Stimulated activated CD4-positive, alpha-beta T cell treated with anti-CD3 and anti-CD28 coated beads, Interleukin-1b, Interleukin-23, amount 100 ng/mL, for 24 hours (primary cell): ENCODE measurements at regions not wholly inside any gene's neighbourhood (a gene's known extent, or its start where the extent isn't known, plus 50 kb on each side); places are given as distances from the start of the nearest gene placed in this dataset.
"Not testable (repeated sequence)": the region's sequence is repeated elsewhere in the genome, so short reads cannot be mapped to it uniquely, and the experiment has no call there.

Experiments
- DNase-seq, 4 experiments: peaks; one replicate each; pipeline ENCODE4 v3.0.0-alpha.2; 2020; ENCODE audit warnings: low read depth in 4 of 4, low spot score in 1 of 4

DNA sequence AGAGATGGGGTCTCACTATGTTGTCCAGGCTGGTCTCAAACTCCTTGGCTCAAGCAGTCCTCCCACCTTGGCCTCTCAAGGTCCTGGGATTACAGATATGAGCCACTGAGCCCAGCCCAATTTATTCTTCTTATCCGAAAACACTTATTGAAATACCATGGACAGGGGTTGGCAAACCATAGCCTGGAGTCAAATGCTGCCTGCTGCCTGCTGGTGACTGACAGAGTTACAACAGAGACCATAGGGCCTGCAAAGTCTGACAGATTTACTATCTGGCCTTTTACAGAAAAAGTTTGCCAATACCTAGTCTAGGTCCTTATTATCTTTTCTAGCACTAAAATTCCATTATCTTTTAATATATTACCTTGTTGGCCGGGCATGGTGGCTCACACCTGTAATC is 87.1 kb upstream of the ZNF281 start:
- no peak for DNase-seq

DNA sequence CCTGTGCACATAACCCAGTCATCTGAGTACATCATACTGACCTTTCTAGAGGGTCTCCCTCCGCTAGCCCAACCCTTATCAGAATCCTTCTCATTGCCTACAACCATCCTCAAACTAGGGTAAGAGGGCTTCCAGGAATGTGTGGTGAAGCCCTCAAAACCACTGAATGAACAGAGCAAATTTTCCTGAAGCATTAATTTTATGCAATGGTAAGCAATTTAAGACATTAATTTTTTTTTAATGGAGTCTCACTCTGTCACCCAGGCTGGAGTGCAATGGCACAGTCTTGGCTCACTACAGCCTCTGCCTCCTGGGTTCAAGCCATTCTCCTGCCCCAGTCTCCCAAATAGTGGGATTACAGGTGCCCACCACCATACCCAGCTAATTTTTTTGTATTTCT is 86.1 kb upstream of the ZNF281 start:
- no peak for DNase-seq

DNA sequence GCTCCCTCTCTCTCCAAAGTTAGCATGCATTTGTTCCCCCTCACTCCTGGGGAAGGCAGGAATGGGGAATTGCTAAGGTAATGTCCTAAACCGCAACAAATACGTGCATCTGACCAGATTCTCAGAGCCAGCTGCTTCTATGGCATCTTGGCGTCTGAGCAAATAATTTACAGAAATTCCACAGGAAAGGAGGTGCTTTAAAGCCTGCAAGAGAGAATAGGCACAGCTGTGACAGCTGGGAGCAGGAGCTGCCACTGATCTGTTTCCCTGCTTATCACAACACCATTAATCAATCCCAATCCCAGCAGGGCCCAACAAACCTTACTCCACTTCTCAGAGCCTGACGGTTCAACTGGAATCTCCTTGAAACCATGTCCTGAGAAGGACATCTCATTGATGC is 83.5 kb upstream of the ZNF281 start:
- DNase-seq = no peak

DNA sequence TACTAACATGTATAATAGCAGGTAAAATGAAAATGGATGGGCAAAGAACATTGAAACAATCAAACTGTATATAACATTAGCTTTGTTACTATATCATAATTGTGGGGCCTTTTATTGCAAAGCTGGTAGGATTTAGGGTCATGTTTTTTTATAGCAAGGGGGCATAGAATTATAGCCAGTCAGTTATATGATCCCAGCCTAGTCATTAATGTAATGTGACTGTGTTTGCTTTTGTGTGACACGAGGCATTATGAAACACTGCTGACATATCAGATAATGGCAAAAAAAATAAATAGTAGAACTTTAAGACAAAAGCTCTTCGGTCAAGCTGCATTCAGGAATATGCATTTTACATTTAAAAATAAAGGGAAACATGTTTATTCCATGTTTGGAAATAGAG is 81.3 kb upstream of the ZNF281 start:
- no peak for DNase-seq

DNA sequence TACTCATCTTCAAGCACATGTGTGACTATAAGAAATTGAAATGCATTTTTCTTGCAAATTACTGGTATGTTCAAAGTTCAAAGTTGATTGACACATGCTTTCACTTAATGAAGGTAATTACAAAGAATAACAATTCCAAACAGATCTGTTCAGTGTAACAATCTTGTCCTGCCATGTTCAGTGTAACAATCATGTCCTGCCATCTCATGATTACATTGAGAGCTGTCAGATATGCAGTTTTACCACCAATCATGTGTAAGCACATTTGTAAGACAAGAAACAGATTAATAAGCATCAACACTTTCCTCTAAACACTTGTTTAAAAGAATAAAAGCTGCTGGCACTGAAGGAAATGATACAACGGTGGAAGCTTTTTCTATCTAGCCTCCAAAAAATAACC is 80.3 kb upstream of the ZNF281 start:
- no peak for DNase-seq

DNA sequence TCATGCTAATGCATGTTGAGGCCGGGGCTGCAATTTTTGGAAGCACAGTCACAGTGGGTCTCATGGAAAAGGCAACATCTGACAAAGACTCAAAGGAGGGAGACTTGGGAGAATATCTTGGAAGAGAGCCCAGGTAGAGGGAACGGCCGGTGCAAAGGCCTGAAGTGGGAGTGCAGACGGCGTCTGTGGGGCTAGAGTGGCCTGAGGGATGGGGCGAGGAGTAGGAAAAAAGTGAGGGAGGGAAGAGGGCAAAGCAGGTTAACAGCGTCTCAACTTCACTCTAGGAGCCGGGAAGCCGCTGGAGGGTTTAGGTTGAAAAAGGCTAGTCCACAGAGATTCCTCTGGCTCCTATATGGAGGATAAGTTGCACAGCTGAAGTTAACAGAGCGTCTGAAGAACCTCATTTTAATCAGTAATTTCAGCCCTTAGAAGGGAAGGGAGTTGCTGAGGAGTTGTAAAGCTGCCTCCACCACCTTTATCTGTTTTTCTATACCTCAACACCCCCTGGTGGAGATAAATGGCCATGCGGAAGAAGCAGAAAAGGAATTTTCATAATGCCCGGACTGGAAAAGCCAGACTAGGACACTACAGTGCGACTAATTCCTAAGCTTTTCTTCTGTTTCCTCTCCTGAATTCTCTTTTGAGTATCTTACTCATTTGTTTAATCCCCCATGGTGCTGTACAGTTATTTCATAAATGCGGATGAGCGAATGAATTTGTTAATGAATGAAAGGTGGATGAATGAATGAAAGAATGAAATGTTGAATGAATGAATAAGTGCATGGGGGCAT is 78.7 kb upstream of the ZNF281 start:
- peak in 1 of 4 experiments; percentile 31 for DNase-seq

DNA sequence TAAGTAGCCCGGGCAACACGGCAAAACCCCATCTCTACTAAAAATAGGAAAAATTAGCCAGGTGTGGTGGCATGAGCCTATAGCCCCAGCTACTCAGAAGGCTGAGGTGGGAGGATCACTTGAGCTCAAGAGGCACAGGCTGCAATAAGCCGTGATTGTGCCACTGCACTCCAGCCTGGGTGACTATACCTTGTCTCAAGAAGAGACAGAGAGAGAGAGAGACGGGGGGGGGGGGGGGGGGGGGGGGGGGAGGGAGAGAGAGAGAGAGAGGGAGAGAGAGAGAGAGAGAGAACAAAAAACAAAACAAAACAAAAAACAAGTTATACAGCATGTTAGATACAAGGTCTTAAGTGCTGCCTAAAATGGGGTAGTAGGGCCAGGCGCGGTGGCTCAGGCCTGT is 77.8 kb upstream of the ZNF281 start:
- no peak for DNase-seq

DNA sequence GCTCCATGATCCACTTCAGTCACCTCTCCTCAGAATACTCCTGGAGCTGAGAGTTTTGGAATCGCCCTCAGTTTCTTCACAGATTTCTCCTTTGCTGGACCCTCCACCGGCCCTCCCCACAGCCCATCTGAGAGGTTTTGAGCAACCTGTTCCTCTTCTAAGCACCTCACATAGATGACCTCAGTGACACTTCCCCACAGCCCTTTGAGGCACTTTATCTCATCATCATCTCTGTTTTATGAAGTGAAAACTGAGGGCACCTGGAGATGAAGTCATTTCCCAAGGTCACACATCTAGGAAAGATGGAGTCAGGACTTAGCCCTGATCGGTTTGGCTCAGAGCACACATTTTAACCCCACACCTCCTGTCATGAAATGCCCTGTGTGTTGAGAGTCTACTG is 76.8 kb upstream of the ZNF281 start:
- no peak for DNase-seq

DNA sequence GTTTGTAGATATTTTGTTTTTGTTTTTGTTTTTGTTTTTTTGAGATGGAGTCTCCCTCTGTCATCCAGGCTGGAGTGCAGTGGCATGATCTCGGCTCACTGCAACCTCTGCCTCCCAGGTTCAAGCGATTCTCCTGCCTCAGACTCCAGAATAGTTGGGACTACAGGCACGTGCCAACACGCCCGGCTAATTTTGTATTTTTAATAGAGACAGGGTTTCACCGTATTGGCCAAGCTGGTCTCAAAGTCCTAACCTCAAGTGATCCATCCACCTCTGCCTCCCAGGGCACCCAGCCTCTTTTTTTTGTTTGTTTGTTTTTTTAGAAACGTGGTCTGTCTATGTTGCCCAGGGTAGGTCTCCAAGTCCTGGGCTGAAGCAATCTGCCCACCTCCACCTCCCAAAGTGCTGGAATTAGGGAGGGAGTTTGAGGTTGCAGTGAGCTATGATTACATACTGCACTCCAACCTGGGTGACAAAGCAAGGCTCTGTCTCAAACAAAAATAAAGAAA is 74.7 kb upstream of the ZNF281 start:
- DNase-seq = not testable (repeated sequence)

DNA sequence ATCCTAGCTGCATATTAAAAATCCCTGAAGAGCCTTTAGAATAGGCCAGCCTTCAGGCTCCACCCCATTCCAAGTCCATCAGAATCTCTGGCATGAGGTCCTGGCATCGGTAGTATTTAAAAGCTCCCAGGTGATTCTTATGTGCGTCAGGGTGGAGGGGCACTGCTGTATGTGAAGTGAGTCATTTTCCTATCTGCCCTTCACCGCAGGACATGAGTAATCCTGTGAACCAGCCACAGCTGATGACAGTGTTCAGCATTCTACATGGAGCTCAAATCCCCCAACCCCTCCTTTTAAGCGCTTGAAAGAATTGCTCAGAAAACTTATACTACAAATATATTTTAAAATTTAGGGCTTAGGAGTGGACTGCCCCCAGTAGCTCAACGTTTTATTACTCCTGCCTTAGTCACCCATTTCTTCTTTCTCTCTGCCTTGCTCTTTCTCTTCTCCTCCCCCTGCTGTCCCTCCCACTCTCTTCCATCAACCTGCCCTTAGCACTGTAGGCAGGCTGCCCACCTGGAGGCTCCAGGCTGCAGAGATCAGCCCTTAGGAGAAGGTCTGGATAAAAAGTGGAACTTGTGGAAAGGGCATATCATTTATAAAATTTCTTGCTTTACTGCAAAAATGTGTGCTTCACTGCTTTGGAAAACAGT is 73.8 kb upstream of the ZNF281 start:
- DNase-seq = peak; percentile 21 to 55 (median 27)

DNA sequence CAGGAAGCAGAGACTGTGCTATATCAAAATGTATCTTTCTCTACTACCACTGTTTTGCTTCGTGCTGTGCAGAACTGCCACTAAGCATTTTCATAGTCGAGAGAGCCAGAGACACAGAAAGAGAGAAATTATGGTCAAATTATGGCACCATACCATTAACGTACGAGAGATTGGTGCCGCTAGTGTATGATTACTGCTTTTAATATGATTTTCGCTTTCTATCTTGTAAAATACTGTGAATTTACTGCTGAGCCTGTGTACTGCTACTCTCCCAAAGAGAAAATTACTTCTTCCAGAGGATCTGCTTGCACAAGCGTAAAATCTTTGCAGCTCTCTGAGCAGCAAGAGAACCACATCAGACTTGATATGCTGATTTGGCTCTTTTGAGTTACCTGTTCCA is 71.1 kb upstream of the ZNF281 start:
- DNase-seq = no peak

DNA sequence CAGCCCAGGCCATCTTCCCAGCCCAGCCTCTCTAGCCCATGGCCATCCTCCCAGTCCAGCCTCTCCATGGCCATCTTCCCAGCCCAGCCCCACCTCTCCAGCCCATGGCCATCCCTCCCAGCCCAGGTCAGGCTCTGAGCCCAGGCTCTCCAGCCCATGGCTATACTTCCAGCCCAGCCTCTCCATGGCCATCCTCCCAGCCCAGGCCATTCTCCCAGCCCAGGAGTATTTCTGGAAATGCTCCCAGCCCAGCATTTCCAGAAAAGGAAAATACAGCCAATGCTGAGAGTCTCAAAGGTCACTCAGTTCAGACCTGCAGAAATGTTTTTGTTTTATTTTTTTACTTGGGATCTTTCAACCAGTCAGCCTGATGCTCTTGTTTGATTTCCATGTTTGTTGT is 70.0 kb upstream of the ZNF281 start:
- no peak for DNase-seq

DNA sequence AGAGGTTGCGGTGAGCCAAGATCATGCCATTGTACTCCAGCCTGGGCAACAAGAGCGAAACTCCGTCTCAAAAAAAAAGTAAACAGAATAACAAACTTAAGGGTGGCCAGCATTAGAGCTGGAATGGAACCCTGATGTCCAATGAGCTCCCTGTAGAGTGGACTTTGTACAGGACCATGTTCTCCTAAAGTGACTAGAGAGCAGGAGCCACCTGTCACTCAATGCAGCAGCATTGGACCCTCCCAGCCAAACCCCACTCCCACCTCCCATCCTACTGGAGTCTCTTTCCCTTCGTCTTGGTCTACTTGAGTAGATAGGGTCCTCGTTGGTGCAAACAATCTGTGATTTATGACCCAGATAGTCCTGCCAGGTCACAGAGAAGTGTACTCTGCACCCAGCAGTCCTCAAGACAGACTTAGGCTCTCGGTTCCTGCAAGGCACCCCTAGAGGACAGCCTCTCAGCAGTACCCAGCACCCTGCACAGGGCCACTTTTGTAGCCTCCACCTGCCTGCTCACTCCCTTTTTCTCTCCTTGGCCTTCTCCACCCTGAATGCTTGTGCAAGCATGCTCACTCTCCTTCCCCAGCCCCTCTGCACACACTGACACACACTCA is 69.2 kb upstream of the ZNF281 start:
- no peak for DNase-seq

DNA sequence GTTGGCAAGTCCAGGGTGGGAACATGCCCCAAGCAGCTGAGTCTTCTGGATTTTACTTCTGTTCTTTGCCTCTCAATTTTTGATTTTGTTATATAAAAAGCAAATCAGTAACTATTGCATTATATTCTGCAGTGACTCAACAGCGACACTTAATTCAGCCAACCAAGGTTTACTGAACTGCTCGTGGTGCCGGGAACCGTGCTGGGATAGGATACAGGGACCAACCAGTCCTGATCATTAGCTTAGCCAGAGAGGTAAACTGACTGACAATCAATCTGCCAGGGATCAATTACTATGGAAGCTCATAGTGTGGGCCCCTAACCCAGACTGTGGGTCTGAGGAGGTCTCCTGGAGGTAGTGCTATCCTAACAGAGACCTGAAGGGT is 68.4 kb upstream of the ZNF281 start:
- DNase-seq = no peak

DNA sequence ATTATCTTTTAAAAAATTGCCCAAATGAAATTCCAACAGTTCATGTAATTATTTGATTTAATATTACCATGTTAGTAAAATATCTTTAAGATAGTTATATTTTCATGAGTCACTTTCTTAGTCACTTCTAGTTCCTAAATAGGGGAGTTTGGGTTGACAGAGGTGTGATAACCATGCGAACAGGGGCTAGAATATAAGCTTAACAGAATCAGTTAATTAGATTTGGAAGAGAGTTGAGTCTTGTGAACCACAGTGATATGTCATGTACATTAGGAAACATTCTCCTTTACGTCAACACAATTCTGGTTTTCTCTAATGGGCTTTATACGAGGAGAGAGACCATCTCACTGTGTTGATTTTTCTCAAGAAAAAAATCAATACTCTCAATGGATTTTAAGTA is 64.8 kb upstream of the ZNF281 start:
- no peak for DNase-seq

DNA sequence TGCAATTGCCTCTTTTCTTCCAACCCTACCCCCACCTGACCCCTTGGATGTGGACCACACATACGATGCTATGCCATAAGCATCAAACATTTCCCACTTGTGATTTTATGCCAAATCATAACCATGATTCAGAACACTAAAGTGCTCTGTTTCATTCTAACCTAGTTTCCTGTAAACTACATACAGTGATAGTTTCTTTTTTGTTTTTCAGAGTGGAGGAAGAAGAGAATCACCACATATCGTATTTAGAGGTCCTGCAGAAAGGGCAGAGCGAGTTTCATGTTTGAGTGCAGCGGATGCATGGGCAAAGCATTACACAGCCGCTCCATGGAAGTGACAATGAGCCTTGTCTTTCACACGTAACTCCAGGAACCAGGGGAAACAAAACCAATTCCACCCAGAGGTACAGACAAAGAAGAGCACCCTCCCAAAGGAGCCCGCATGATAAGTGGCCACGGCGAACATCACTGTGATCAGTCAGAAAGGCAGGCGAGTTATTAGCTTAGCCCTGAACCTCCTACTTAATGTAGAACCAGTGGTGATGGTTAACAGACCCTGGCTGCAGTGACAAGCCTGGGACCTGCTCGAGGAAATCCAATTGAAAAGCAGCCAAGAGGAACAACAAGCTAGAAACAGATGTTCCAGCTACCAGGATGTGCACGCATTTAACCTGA is 64.0 kb upstream of the ZNF281 start:
- peak in 1 of 4 experiments; percentile 12 for DNase-seq

DNA sequence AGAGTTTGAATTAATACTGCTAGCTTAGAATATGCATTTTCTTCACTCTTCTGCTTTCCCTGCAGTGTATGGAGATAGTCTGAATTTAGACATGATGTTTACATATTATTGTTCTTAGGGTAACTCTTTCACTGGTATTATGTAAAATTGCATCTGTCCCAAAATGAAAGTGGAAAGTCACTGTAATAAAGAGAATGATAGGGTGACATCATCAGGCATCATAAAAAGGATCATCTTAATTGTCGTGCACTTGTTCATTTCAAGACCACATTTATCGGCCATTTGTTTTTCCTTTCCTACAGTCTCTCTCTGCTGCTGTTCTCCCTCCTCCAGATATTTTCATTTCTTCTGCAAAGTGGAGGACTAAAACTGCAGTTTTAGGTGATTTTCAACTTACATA is 61.9 kb upstream of the ZNF281 start:
- no peak for DNase-seq

DNA sequence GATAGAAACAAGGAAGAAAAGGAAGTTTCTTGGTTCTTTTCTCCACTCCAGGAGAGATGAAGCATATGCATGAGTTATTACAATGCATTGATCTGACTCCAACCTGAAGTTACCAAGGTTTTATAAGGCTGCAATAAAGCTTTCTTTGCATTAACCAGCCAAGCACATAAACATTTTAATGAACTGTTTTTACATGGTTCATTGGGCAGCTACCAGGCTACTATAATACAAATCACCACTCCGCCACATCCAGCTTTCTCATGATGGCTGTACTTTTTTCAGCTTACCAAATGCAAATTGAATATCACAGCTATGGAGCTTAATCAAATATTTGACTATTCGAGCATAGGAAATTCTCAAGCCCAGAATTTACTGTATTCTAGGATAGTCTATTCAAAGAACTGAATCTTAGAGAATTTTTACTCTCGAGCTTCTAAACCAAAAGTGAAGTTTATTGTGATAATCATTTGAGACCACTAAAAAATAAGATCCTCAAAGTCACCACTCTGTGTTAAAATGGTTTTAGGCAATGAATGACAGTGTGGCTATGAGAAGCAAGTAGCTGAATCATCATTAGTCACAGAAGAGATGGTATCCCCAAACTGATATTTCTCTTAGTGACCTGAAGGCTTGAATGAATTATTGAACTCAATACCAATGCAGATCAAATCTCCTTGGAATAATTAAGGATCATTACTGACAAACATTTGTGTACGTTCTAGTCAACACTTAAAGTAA is 58.6 kb upstream of the ZNF281 start:
- no peak for DNase-seq

DNA sequence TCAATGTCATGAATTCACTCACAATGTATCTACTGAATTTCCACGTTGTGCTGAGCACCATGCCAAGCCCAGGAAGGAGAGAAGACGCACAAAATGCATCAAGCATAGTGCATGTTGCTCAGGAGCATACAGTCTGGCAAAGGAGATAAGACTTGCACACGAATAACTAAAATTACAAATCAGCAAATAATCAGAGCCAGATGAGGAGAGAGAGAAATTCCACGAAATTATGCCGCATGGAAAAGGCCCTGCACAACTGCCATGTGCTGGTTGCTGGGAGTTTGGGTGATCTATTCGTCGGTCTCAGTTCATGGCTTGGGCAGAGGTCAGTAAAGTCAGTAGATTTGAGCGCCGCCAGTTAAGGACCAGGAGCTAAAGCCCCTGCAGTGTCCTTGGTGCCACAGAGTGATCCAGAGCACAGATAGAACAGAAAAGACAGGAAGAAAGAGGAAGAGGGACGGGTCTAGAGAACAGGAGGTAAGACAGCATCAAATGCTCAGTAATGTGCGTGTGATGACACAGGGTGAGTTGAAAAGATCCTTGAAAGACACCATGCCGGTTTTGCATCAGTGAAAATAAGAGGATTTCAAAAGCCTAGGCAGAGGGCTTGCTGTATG is 55.1 kb upstream of the ZNF281 start:
- DNase-seq = no peak
